HEK293 (cell line): ENCODE measurements at regions not wholly inside any gene's neighbourhood (a gene's known extent, or its start where the extent isn't known, plus 50 kb on each side); places are given as distances from the start of the nearest gene placed in this dataset.

Source experiments
- FEZF1 ChIP-seq: fragments of 450-650 bp; formaldehyde crosslinking; IDR thresholded peaks from 2 replicates; pipeline ENCODE4 v1.5.1; 2016; ENCODE audit warnings: missing biosample characterization, missing genetic modification characterization
- KLF1 ChIP-seq: fragments of 450-650 bp; formaldehyde crosslinking; IDR thresholded peaks from 2 replicates; pipeline ENCODE4 v1.5.1; 2016; ENCODE audit warnings: missing biosample characterization, missing genetic modification characterization
- PRDM10 ChIP-seq: fragments of 450-650 bp; formaldehyde crosslinking; IDR thresholded peaks from 2 replicates; pipeline ENCODE4 v1.5.1; 2016; ENCODE audit warnings: missing biosample characterization, missing genetic modification characterization
- PRDM4 ChIP-seq: fragments of 450-650 bp; formaldehyde crosslinking; IDR thresholded peaks from 2 replicates; pipeline ENCODE4 v1.5.1; 2017; ENCODE audit warnings: missing biosample characterization, missing genetic modification characterization
- PRDM6 ChIP-seq: fragments of 450-650 bp; formaldehyde crosslinking; IDR thresholded peaks from 2 replicates; pipeline ENCODE4 v1.5.1; 2017; ENCODE audit warnings: missing biosample characterization, missing genetic modification characterization
- SP7 ChIP-seq: fragments of 450-650 bp; formaldehyde crosslinking; IDR thresholded peaks from 2 replicates; pipeline ENCODE4 v1.5.1; 2016; ENCODE audit warnings: missing biosample characterization, missing genetic modification characterization
- ZBTB17 ChIP-seq: fragments of 450-650 bp; formaldehyde crosslinking; IDR thresholded peaks from 2 replicates; pipeline ENCODE4 v1.5.1; 2016; ENCODE audit warnings: missing biosample characterization, missing genetic modification characterization
- ZBTB44 ChIP-seq: fragments of 450-650 bp; IDR thresholded peaks from 2 replicates; pipeline ENCODE4 v1.5.1; 2018; ENCODE audit warnings: missing biosample characterization, mild to moderate bottlenecking, missing genetic modification characterization
- ZBTB6 ChIP-seq: fragments of 450-650 bp; formaldehyde crosslinking; IDR thresholded peaks from 2 replicates; pipeline ENCODE4 v1.5.1; 2017; ENCODE audit warnings: missing biosample characterization, missing genetic modification characterization
- ZFP37 ChIP-seq: fragments of 450-650 bp; formaldehyde crosslinking; IDR thresholded peaks from 2 replicates; pipeline ENCODE4 v1.5.1; 2016; ENCODE audit warnings: missing biosample characterization, missing genetic modification characterization
- ZNF112 ChIP-seq: fragments of 450-650 bp; formaldehyde crosslinking; IDR thresholded peaks from 2 replicates; pipeline ENCODE4 v1.5.0; 2017; ENCODE audit warnings: missing biosample characterization, missing genetic modification characterization
- ZNF18 ChIP-seq: fragments of 450-650 bp; formaldehyde crosslinking; IDR thresholded peaks from 2 replicates; pipeline ENCODE4 v1.5.1; 2016; ENCODE audit warnings: missing biosample characterization, missing genetic modification characterization
- ZNF26 ChIP-seq: fragments of 450-650 bp; formaldehyde crosslinking; IDR thresholded peaks from 2 replicates; pipeline ENCODE4 v1.5.1; 2016; ENCODE audit warnings: missing biosample characterization, missing genetic modification characterization
- ZNF350 ChIP-seq: fragments of 450-650 bp; formaldehyde crosslinking; IDR thresholded peaks from 2 replicates; pipeline ENCODE4 v1.5.0; 2017; ENCODE audit warnings: missing biosample characterization, mild to moderate bottlenecking, missing genetic modification characterization
- ZNF362 ChIP-seq: fragments of 450-650 bp; formaldehyde crosslinking; IDR thresholded peaks from 2 replicates; pipeline ENCODE4 v1.5.1; 2016; ENCODE audit warnings: missing biosample characterization, missing genetic modification characterization
- ZNF391 ChIP-seq: fragments of 450-650 bp; formaldehyde crosslinking; IDR thresholded peaks from 2 replicates; pipeline ENCODE4 v1.5.1; 2016; ENCODE audit warnings: low read depth, missing biosample characterization, missing genetic modification characterization, borderline replicate concordance
- ZNF560 ChIP-seq: fragments of 450-650 bp; formaldehyde crosslinking; IDR thresholded peaks from 2 replicates; pipeline ENCODE4 v1.5.1; 2017; ENCODE audit warnings: missing biosample characterization, missing genetic modification characterization, borderline replicate concordance
- ZNF571 ChIP-seq: fragments of 450-650 bp; formaldehyde crosslinking; IDR thresholded peaks from 2 replicates; pipeline ENCODE4 v1.5.0; 2017; ENCODE audit warnings: missing biosample characterization, missing genetic modification characterization
- ZNF629 ChIP-seq: fragments of 450-650 bp; formaldehyde crosslinking; IDR thresholded peaks from 2 replicates; pipeline ENCODE4 v1.5.1; 2017; ENCODE audit warnings: missing biosample characterization, missing genetic modification characterization
- ZNF692 ChIP-seq: fragments of 450-650 bp; formaldehyde crosslinking; IDR thresholded peaks from 2 replicates; pipeline ENCODE4 v1.5.1; 2016; ENCODE audit warnings: missing biosample characterization, missing genetic modification characterization
- ZNF843 ChIP-seq: fragments of 450-650 bp; formaldehyde crosslinking; IDR thresholded peaks from 2 replicates; pipeline ENCODE4 v1.5.1; 2016; ENCODE audit warnings: missing biosample characterization, missing genetic modification characterization

GRCh38 chr21:15986277-15986676 is 256.5 kb downstream of the USP25 start (continued):
- TF ChIP-seq ZNF692 (tag by site-specific recombination) = no peak
- peak; percentile 83 for TF ChIP-seq PRDM6 (tag by site-specific recombination)
- no peak for TF ChIP-seq ZNF26 (tag by site-specific recombination)
- no peak for TF ChIP-seq ZNF560 (tag by site-specific recombination)
- peak; percentile 45 for TF ChIP-seq PRDM4 (tag by site-specific recombination)
- TF ChIP-seq FEZF1 (tag by site-specific recombination) = peak; percentile 91
- no peak for TF ChIP-seq ZFP37 (tag by site-specific recombination)
- peak; percentile 18; the same call in 1 of the 2 replicates for TF ChIP-seq ZBTB17
- 0 out of 2 replicates have a peak, but pooled peaks have one; percentile 28 for TF ChIP-seq SP7 (tag by site-specific recombination)
- TF ChIP-seq ZNF350 (tag by site-specific recombination) = no peak
- TF ChIP-seq ZNF112 (tag by site-specific recombination) = no peak
- no peak for TF ChIP-seq ZBTB6 (tag by site-specific recombination)
- TF ChIP-seq ZNF843 = 0 out of 2 replicates have a peak, but pooled peaks have one; percentile 24
- TF ChIP-seq KLF1 = no peak
- no peak for TF ChIP-seq ZNF391
- TF ChIP-seq PRDM10 (tag by site-specific recombination) = 0 out of 2 replicates have a peak, but pooled peaks have one; percentile 18
- TF ChIP-seq ZNF18 (tag by site-specific recombination) = no peak
- peak; percentile 49; the same call in 1 of the 2 replicates for TF ChIP-seq ZNF629
- peak; percentile 38; the same call in 1 of the 2 replicates for TF ChIP-seq ZBTB44 (tag by site-specific recombination)
- no peak for TF ChIP-seq ZNF362 (tag by site-specific recombination)
- no peak for TF ChIP-seq ZNF571 (tag by site-specific recombination)
